Ishikawa (cell line): ENCODE measurements at regions not wholly inside any gene's neighbourhood (a gene's known extent, or its start where the extent isn't known, plus 50 kb on each side); places are given as distances from the start of the nearest gene placed in this dataset.

Source experiments
- CEBPB ChIP-seq: IDR thresholded peaks from 2 replicates; pipeline ENCODE4 v1.6.1; 2012
- CREB1 ChIP-seq: IDR thresholded peaks from 2 replicates; pipeline ENCODE4 v1.6.1; 2012; ENCODE audit warnings: low read depth
- EGR1 ChIP-seq: IDR thresholded peaks from 2 replicates; pipeline ENCODE4 v1.6.1; 2012
- EP300 ChIP-seq: IDR thresholded peaks from 2 replicates; pipeline ENCODE4 v1.6.1; 2012; ENCODE audit warnings: borderline replicate concordance
- FOXM1 ChIP-seq: IDR thresholded peaks from 2 replicates; pipeline ENCODE4 v1.6.1; 2012; ENCODE audit warnings: low read depth, borderline replicate concordance
- NFIC ChIP-seq: IDR thresholded peaks from 2 replicates; pipeline ENCODE4 v1.6.1; 2012
- RAD21 ChIP-seq: IDR thresholded peaks from 2 replicates; pipeline ENCODE4 v1.6.1; 2012; ENCODE audit warnings: low read depth
- REST ChIP-seq: IDR thresholded peaks from 2 replicates; pipeline ENCODE4 v1.6.1; 2012; ENCODE audit warnings: low read depth, mild to moderate bottlenecking
- TAF1 ChIP-seq: IDR thresholded peaks from 2 replicates; pipeline ENCODE4 v1.6.1; 2012; ENCODE audit warnings: low read depth, mild to moderate bottlenecking
- TCF12 ChIP-seq: IDR thresholded peaks from 2 replicates; pipeline ENCODE4 v1.6.1; 2012; ENCODE audit warnings: low read depth
- TEAD4 ChIP-seq: IDR thresholded peaks from 2 replicates; pipeline ENCODE4 v1.6.1; 2012
- USF1 ChIP-seq: IDR thresholded peaks from 2 replicates; pipeline ENCODE4 v1.6.1; 2012
- YY1 ChIP-seq: IDR thresholded peaks from 2 replicates; pipeline ENCODE4 v1.6.1; 2012; ENCODE audit warnings: low read depth
- ZBTB7A ChIP-seq: IDR thresholded peaks from 2 replicates; pipeline ENCODE4 v1.6.1; 2012; ENCODE audit warnings: low read depth
- TF ChIP-seq, protein P1 (sequence below): IDR thresholded peaks from 2 replicates; pipeline ENCODE4 v1.6.1; 2012

- TF ChIP-seq TAF1 (no peak), TCF12 (no peak), CEBPB (no peak), ZBTB7A (no peak), FOXM1 (no peak), EP300 (no peak), USF1 (no peak), TEAD4 (no peak), YY1 (no peak), EGR1 (no peak), CREB1 (no peak)
These were observed 85.7 kb upstream of the CDH4 start for GRCh38 chr20:61166324-61166723.

DNA sequence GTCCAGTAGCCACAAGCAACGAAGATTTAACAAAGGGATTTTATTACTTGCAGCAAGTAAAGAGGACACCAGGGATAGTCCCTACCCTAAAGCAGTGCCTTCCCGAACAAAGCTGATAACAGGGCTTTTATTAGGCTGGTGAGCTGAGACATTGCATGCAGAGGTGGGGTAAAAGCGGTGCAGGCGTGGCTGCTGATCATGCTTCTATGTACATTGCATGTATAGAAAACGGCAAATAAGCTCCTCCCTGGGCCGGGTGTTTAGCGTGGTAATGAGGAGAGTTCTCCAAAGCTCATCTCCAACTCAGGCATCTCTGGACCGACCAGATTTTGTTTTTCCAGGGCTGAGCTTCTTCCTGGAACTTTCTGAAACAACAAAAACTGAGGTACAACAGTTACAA, 83.5 kb upstream of the CDH4 start:
- TF ChIP-seq USF1, result no peak
- TF ChIP-seq TCF12, result no peak
- no peak for TF ChIP-seq TEAD4
- TF ChIP-seq YY1, result no peak
- no peak for TF ChIP-seq REST
- no peak for TF ChIP-seq CREB1
- no peak for TF ChIP-seq ZBTB7A
- no peak for TF ChIP-seq CEBPB
- no peak for TF ChIP-seq EP300
- no peak for TF ChIP-seq EGR1
- TF ChIP-seq NFIC, result no peak
- TF ChIP-seq, protein P1, sequence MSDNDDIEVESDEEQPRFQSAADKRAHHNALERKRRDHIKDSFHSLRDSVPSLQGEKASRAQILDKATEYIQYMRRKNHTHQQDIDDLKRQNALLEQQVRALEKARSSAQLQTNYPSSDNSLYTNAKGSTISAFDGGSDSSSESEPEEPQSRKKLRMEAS, result no peak
- TF ChIP-seq RAD21, result no peak
- no peak for TF ChIP-seq TAF1
- TF ChIP-seq FOXM1, result no peak

GRCh38 chr20:61169874-61170273, 82.2 kb upstream of the CDH4 start:
- TF ChIP-seq CEBPB (no peak), CREB1 (no peak), TEAD4 (no peak), TAF1 (no peak), NFIC (no peak), EP300 (no peak), ZBTB7A (no peak), USF1 (no peak), RAD21 (no peak), REST (no peak), TCF12 (no peak)
- TF ChIP-seq, protein P1, result no peak

GRCh38 chr20:61170496-61171320, 81.4 kb upstream of the CDH4 start:
- TF ChIP-seq TAF1, result no peak
- no peak for TF ChIP-seq FOXM1
- no peak for TF ChIP-seq EP300
- TF ChIP-seq, protein P1, result no peak
- no peak for TF ChIP-seq NFIC
- no peak for TF ChIP-seq CEBPB
- no peak for TF ChIP-seq EGR1
- no peak for TF ChIP-seq REST
